Neutrophil (primary cell): ENCODE measurements at regions not wholly inside any gene's neighbourhood (a gene's known extent, or its start where the extent isn't known, plus 50 kb on each side); places are given as distances from the start of the nearest gene placed in this dataset.

Experiments used
- H3K27ac ChIP-seq: fragments of 200-600 bp; sonication (generic); 2 replicates; pipeline ENCODE4 v1.5.1; 2016; ENCODE audit warnings: mild to moderate bottlenecking, moderate library complexity
- H3K27me3 ChIP-seq: fragments of 200-600 bp; sonication (generic); 2 replicates; pipeline ENCODE4 v1.6.0; 2016; ENCODE audit warnings: mild to moderate bottlenecking
- H3K36me3 ChIP-seq: fragments of 200-600 bp; sonication (generic); 2 replicates; pipeline ENCODE4 v1.5.1; 2017
- H3K4me1 ChIP-seq, 2 experiments: fragments of 200-600 bp in 1 of 2; sonication (generic) in 1 of 2; 1 replicate in 1 of 2; 2 replicates in 1 of 2; pipeline versions ENCODE4 v1.5.1 to v1.6.1; 2013 to 2016; ENCODE audit warnings: low read depth in 1 of 2, low read length in 1 of 2, mild to moderate bottlenecking in 1 of 2, moderate library complexity in 1 of 2; ENCODE audit not compliant: control insufficient read depth in 1 of 2, insufficient read depth in 1 of 2
- H3K4me3 ChIP-seq, 2 experiments: fragments of 200-600 bp in 1 of 2; sonication (generic) in 1 of 2; 1 replicate in 1 of 2; 2 replicates in 1 of 2; pipeline ENCODE4 v1.5.1; 2013 to 2016; ENCODE audit warnings: low read depth in 1 of 2, low read length in 1 of 2, mild to moderate bottlenecking in 1 of 2, moderate library complexity in 1 of 2
- H3K9me3 ChIP-seq: fragments of 200-600 bp; sonication (generic); 2 replicates; pipeline ENCODE4 v1.5.1; 2016
- TF ChIP-seq, protein P1 (sequence below): fragments of 200-600 bp; sonication (generic); IDR thresholded peaks from 2 replicates; pipeline ENCODE4 v1.5.1; 2016; ENCODE audit warnings: antibody characterized with exemption

DNA sequence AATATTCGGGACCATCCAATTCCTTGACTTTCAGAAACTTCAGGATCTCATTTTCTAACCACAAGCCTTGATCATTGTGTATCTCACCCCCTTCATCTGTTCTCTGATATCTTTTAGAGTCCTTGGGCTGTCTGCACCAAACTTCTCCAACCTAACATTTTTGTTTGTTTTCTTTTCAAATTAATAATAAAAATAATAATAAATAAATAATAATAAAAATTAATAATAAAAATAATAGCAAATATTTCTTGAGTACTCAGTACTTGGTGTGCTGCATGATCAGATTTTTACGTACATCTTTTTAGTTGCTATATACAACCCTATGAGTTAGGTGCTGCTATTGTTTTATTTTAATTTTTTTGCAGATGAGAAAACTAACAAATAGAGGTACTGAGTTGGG is 70.2 kb upstream of the TPRG1 start:
- no peaks in the 10 kb centered on the region for H3K4me1 ChIP-seq
- H3K27me3 ChIP-seq: no peaks in the 10 kb centered on the region
- H3K27ac ChIP-seq: no peak overlapping the region
- H3K4me3 ChIP-seq: no peak overlapping the region
- no peaks in the 10 kb centered on the region for H3K9me3 ChIP-seq
- TF ChIP-seq, protein P1, sequence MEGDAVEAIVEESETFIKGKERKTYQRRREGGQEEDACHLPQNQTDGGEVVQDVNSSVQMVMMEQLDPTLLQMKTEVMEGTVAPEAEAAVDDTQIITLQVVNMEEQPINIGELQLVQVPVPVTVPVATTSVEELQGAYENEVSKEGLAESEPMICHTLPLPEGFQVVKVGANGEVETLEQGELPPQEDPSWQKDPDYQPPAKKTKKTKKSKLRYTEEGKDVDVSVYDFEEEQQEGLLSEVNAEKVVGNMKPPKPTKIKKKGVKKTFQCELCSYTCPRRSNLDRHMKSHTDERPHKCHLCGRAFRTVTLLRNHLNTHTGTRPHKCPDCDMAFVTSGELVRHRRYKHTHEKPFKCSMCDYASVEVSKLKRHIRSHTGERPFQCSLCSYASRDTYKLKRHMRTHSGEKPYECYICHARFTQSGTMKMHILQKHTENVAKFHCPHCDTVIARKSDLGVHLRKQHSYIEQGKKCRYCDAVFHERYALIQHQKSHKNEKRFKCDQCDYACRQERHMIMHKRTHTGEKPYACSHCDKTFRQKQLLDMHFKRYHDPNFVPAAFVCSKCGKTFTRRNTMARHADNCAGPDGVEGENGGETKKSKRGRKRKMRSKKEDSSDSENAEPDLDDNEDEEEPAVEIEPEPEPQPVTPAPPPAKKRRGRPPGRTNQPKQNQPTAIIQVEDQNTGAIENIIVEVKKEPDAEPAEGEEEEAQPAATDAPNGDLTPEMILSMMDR: no peak
- no peaks in the 10 kb centered on the region for H3K36me3 ChIP-seq

DNA sequence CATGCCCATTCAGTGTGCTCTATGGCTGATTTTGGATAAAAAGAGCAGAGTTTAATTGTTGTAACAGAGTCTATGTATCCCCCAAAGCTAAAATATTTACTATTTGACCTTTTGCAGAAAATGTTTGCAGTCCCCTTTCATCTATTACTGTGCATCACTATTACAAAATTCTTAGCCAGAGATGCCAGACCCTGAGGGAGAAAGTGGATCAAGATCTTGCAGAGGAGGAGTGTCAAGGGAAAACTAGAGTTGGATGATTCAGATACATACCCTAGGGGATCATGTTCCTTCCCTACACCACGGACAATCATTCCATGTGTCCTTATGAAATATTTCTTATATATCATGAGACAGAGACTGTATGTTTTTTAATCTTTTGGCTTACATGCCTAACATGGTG is 68.6 kb upstream of the TPRG1 start:
- no peaks in the 10 kb centered on the region for H3K4me1 ChIP-seq
- no peak overlapping the region for H3K27ac ChIP-seq
- no peak overlapping the region for H3K4me3 ChIP-seq
- H3K9me3 ChIP-seq: no peaks in the 10 kb centered on the region
- H3K27me3 ChIP-seq: no peaks in the 10 kb centered on the region
- TF ChIP-seq, protein P1: no peak
- no peaks in the 10 kb centered on the region for H3K36me3 ChIP-seq

DNA sequence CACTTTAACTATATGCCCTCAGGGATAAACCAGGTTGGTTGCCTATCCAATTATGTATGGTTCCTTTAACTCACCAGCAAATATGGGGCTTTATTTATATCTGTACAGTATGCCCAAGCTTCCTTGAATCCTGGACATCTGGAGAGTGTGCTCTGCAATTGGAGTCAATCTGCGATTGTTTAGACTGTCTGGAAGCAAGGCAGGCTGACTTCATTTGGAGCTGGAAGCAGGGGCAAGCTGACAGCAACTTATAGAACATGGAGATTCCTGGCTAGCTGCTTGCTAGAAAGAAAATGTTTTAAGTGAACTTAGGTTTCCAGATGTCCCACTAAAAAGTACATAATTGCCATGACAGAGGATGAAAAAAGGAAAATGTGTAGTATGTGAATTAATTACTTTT is 63.7 kb upstream of the TPRG1 start:
- TF ChIP-seq, protein P1: no peak
- Histone ChIP-seq H3K27ac (no peak overlapping the region), H3K4me1 (no peaks in the 10 kb centered on the region), H3K4me3 (no peak overlapping the region), H3K36me3 (no peaks in the 10 kb centered on the region), H3K9me3 (no peaks in the 10 kb centered on the region), H3K27me3 (peaks cover 16% of the 10 kb centered on the region)

DNA sequence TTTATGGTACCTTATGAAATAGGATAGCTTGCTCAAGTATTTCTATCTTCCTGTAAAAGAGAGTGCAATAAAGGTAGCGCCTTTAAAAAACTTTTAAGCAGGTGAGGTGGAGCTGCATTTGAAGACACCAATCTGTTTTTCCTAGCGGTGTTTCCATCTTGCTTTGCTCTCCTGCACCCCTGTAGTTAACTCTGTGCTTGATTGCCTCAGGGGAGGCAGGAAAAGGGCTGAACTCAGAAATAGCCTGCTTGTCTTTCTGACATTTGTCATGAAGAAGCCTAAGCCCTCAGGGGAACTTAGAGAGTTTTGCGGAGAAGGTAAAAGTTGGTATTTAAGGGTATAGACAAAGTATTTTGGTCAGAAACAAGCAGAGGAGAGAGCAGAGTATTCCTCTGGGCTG is 63.0 kb upstream of the TPRG1 start:
- no peaks in the 10 kb centered on the region for H3K36me3 ChIP-seq
- no peak overlapping the region for H3K27ac ChIP-seq
- no peaks in the 10 kb centered on the region for H3K4me1 ChIP-seq
- TF ChIP-seq, protein P1: no peak
- H3K4me3 ChIP-seq: no peak overlapping the region
- peaks cover 16% of the 10 kb centered on the region for H3K27me3 ChIP-seq
- H3K9me3 ChIP-seq: no peaks in the 10 kb centered on the region

DNA sequence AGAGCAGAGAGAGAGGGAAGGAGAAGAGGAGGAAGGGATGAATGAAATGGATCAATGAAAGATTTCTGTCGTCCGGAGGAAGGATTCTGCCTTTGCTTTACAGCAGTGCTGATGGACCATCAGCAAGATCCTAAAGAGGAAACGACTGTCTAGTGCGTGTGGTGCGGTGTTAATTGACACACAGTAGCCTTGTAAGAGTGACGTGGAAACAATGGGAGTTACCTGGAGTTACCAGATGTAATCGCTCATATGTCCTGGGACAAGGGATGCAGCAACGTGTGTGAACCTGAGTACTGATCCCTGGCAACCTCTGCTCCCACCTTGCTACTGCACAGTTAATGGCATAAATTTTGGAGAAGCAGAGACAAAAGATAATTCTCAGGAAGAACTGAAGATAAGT is 62.6 kb upstream of the TPRG1 start:
- TF ChIP-seq, protein P1: no peak
- Histone ChIP-seq H3K27me3 (peaks cover 16% of the 10 kb centered on the region), H3K36me3 (no peaks in the 10 kb centered on the region), H3K4me3 (no peak overlapping the region), H3K4me1 (no peaks in the 10 kb centered on the region), H3K27ac (no peak overlapping the region), H3K9me3 (no peaks in the 10 kb centered on the region)

DNA sequence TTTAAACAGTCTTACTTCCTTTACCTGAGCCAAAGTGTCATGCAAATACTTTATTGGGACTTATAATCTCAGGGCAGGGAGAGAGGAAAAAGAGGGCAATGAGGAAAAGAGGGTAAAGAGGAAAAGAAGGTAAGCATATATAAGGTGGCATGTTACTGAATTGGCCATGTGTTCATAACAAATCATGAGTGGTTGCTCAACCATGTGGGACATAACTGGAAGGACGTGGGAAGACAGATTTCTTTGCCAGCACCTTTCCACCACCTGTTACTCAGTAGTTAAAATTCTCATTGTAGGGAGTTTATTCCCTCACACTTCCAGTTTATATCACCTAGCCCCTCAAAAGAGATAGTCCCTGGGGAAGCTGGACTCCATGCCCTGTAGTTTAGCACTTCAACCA is 54.7 kb upstream of the TPRG1 start:
- H3K9me3 ChIP-seq: peaks cover 6% of the 10 kb centered on the region
- no peaks in the 10 kb centered on the region for H3K36me3 ChIP-seq
- TF ChIP-seq, protein P1: no peak
- H3K27ac ChIP-seq: no peak overlapping the region
- no peaks in the 10 kb centered on the region for H3K27me3 ChIP-seq
- no peak overlapping the region for H3K4me3 ChIP-seq
- peaks cover 12 to 20% of the 10 kb centered on the region in 2 experiments for H3K4me1 ChIP-seq
